DND-41 (cell line): ENCODE measurements at regions not wholly inside any gene's neighbourhood (a gene's known extent, or its start where the extent isn't known, plus 50 kb on each side); places are given as distances from the start of the nearest gene placed in this dataset.

Source experiments
- EZH2 ChIP-seq: IDR thresholded peaks from 3 replicates; pipeline ENCODE4 v1.6.1; 2012; ENCODE audit warnings: borderline replicate concordance, low read depth, mild to moderate bottlenecking, moderate library complexity, low read length, inconsistent platforms; ENCODE audit not compliant: severe bottlenecking
- TF ChIP-seq, protein P1 (sequence below): IDR thresholded peaks from 2 replicates; pipeline ENCODE4 v1.5.1; 2012; ENCODE audit warnings: borderline replicate concordance, low read length, moderate library complexity, mild to moderate bottlenecking; ENCODE audit not compliant: poor library complexity, severe bottlenecking; ENCODE audit errors: extremely low read depth

DNA sequence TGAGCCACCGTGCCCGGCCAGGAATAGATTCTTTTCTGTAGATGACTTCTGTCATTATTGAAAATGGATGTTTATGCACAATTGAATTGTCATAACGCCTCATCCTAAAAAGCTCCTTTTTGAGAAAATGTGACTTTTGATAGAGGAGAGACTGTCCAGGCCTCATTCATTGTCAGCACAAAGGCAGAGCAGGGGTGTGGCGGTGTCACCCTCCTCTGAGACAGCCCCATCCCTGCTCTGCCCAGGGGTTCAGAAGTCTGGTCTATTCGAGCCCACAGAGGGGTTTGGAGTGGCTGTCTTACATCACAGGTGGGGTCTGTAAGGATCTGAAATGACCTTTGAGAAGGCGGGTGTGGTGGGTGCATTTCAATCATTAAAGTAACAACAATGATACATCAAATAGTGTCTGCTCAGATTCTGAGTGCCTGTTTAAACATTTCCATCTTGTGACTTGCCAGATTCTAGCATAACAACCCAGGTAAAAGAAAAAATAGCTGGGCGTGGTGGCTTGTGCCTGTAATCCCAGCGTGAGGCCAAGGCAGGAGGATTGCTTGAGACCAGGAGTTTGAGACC is 161.0 kb downstream of the SEC14L1 start:
- TF ChIP-seq, protein P1, sequence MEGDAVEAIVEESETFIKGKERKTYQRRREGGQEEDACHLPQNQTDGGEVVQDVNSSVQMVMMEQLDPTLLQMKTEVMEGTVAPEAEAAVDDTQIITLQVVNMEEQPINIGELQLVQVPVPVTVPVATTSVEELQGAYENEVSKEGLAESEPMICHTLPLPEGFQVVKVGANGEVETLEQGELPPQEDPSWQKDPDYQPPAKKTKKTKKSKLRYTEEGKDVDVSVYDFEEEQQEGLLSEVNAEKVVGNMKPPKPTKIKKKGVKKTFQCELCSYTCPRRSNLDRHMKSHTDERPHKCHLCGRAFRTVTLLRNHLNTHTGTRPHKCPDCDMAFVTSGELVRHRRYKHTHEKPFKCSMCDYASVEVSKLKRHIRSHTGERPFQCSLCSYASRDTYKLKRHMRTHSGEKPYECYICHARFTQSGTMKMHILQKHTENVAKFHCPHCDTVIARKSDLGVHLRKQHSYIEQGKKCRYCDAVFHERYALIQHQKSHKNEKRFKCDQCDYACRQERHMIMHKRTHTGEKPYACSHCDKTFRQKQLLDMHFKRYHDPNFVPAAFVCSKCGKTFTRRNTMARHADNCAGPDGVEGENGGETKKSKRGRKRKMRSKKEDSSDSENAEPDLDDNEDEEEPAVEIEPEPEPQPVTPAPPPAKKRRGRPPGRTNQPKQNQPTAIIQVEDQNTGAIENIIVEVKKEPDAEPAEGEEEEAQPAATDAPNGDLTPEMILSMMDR = no peak
- no peak for TF ChIP-seq EZH2
